GM18858 (cell line): ENCODE measurements at regions not wholly inside any gene's neighbourhood (a gene's known extent, or its start where the extent isn't known, plus 50 kb on each side); places are given as distances from the start of the nearest gene placed in this dataset.
"Not testable (repeated sequence)": the region's sequence is repeated elsewhere in the genome, so short reads cannot be mapped to it uniquely, and the experiment has no call there.

Experiments
- ATAC-seq: cut with Tn5 transposase; IDR thresholded peaks from one replicate; pipeline ENCODE4 v1.9.1; 2021; ENCODE audit not compliant: unreplicated experiment

GRCh38 chr5:167923396-167923795, 368.0 kb upstream of the WWC1 start:
- ATAC-seq, result no peak

GRCh38 chr5:167929841-167930240, 361.6 kb upstream of the WWC1 start:
- no peak for ATAC-seq

DNA sequence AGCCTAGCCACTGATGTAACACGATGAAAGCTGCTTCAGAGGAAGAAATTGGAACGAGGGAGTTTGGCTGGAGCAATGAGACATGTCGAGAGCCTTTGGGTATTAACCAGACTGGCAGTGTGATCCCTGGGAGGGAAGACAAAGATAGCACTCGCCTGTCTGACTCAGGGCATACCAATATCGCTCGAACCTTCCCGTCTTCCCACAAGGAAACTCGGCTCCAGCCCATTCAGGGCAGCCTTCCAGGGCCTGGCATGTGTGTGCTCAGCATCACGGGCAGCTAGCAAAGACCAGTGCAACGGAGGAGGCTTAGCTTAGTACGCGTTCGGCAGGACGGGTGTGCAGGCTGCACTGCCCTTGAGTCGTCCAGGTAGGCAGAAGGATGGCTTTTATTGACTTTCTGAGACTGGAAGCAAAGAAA, 356.9 kb upstream of the WWC1 start:
- ATAC-seq, result no peak

DNA sequence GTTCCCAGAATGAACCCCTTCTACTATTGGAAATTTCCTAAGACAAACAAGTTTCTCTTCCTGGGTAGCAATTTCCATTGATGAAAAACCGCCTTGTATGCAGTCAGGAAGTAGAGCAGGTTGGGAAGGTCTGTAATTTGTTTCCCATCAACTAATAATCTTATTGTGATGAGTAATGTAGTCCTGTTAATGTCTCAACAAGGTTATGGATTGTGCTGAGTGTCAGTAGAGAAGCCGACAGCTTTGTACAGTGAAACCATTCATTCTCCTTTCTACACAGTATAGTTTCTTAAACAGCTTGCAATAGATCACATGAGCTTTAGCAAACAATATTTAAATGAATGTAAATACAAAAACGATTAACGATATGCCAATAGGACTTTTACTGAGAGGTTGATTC, 355.4 kb upstream of the WWC1 start:
- no peak for ATAC-seq

DNA sequence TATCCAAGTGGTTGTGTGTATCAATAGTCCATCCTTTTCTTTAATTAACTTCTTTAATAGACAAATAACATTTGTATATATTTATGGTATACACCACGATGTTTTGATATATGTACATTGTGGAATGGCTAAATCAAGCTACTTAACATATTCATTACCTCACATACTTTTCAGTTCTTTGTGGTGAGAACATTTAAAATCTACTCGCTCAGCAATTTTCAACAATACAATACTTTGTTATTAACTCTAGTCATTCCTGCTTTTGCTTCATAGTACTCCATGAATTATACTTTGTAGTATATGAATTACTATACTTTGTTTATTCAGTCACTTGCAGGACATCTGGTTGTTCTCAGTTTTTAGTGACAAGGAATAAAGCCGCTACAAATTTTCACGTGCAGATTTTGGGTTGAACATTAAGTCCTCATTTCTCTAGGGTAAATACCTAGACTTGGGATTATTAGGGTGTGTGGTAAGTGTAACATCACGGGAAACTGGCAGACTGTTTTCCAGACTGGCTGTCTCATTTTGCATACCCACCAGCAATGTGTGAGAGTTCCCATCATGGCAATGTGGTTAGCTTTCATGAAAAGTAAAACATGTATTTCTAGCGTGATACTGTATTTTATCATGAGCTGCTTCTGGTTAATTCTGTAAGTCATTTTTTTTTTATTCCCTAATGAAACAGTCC, 354.4 kb upstream of the WWC1 start:
- ATAC-seq, result no peak

- ATAC-seq, result no peak
These were observed 353.8 kb upstream of the WWC1 start for GRCh38 chr5:167937635-167937998.

DNA sequence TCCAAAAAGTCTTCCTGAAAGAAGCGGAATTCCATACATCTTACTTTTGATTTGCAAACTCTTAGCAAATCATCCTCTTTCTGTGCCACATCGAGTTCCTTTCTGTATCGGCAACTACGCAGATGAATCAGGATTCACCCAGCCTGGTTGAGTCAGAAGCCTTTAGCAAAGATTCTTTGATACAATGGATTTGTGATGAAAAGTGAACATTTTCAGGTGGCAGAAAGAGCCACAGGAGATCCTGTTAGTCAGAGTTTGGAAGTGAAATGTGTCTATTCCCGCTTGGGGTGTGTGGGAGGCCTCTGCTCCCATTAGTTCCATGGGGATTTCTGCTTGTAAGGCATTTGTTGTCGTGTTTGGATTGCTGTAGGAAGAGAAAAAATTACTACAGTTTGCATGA, 351.8 kb upstream of the WWC1 start:
- ATAC-seq, result no peak

DNA sequence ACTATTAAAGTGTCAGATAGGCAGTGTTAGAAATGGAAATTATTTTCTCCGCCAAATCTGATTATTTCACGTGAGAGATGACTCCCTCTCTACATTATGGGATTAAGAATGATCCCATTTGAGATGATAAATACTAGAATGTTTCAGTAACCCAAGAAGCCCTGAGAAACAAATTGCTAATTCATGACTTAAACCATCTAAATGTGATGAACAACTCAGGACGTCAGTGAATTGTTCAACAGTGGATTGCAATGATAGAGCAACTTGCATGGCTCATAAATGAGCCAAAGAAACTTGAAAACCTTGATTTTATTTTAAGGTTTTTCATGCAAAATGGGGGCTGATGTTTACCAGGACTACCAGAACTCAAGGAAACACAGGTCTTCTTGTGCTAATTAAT, 350.5 kb upstream of the WWC1 start:
- no peak for ATAC-seq

DNA sequence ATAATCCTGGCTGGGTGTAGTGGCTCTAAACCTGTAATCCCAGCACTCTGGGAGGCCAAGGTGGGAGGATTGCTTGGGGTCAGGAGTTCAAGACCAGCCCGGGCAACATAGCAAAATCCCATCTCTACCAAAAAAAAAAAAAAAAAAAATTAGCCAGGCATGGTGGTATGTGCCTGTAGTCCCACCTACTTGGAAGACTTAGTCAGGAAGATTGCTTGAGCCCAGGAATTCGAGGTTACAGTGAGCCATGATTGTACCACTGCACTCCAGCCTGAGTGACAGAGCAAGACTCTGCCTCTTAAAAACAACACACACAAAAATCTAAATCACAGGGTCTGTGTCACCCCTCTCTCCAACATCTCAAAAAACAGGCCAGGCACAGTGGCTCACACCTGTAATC, 349.9 kb upstream of the WWC1 start:
- not testable (repeated sequence) for ATAC-seq

- ATAC-seq, result no peak
These were observed 348.1 kb upstream of the WWC1 start for GRCh38 chr5:167943343-167943742.

GRCh38 chr5:167944121-167944852, 347.2 kb upstream of the WWC1 start:
- ATAC-seq, result no peak

- ATAC-seq, result no peak
These were observed 345.7 kb upstream of the WWC1 start for GRCh38 chr5:167945542-167946384.

DNA sequence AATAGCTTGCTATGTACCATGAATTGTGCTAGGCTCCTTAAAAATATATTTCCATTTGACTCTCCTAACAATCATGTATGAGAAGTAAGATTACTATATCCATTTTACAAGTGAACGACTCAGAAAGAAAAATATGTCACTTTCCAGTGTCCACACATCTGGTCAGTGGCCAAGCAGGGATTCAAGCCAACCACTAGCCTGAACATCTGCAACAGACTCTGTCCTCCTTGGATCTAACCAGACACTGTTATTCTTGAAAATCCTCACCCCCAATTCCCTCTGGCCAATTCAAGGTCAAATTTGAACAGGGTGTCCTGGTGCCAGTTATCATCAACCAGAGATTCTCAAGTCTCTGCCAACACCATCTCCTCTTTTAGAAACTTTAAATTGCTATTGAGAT, 344.1 kb upstream of the WWC1 start:
- no peak for ATAC-seq

GRCh38 chr5:167948251-167948650, 343.2 kb upstream of the WWC1 start:
- no peak for ATAC-seq

DNA sequence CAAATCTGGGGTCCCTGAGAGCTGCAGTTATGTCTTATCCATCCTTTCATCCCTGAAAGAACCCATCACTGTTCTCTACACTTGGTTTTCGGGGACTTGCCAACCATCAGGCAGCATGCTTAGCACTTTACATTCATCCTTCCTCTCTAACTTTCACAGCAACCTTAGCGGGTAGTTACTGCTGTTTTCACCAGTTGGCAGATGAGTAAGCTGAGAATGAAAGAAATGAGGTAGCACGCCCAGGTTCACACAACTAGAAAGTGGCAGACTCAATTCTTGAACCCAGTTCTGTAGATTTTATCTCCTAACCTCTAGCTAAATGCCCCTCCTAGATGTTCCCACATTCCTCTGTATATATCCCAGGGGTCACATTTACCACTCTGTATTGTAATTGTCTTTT, 342.0 kb upstream of the WWC1 start:
- ATAC-seq, result no peak

DNA sequence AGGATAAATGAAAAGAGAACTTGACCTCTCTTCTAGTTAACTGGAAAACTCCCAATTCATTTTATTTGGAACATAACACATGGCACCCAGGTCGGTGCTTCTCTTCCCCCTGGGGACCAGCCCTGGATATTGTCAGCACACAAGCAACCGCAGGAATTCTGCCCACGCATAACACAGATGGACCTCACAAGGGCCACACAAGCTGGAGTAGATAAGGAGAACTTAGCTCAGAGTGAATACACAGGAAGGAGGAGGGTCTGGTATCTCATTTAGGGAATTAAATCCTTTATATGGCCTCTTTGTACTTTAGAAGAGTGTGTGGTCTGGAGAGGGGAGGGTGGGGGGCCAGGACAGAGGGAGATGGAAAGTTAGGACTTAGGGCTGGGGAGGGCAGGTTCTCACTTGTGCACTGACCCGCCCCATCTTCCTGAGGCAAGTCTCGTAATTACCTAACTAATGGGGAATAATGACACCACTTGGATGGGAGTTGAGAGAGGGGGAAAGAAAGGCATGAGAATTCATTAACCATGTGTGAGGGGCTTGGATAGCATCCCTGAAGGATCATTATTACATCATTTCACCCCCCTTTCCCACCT, 341.2 kb upstream of the WWC1 start:
- no peak for ATAC-seq

GRCh38 chr5:167951116-167951515, 340.3 kb upstream of the WWC1 start:
- no peak for ATAC-seq

DNA sequence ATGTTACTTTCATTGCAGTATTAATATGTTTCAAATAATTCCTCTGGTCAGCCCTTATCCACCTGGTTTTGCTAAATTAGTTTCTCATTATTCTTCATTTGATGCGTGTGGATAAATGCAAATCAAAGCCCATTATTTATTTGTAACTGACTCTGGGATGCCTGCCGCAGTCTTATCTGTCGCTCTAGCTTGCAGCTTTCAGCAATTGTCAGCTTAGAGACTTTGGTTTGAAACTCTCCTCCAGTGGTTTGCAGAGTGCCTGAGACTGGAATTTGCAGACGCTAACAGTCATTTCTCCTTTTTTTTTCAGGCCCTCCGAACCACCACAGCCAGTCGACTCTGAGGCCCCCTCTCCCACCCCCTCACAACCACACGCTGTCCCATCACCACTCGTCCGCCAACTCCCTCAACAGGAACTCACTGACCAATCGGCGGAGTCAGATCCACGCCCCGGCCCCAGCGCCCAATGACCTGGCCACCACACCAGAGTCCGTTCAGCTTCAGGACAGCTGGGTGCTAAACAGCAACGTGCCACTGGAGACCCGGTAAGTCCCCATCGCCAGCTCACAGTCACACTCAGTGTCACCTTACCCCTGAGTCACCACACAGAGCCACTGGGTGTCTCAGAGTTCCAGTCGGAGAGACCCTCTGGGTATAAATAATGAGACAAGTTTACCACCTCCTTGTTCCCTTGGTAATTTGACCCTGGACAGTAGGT, 339.0 kb upstream of the WWC1 start:
- no peak for ATAC-seq

GRCh38 chr5:167953151-167953798, 338.2 kb upstream of the WWC1 start:
- ATAC-seq, result no peak

- ATAC-seq, result no peak
These were observed 329.7 kb upstream of the WWC1 start for GRCh38 chr5:167961731-167962130.
